Superior temporal gyrus (tissue), 1 donor: ENCODE measurements at regions not wholly inside any gene's neighbourhood (a gene's known extent, or its start where the extent isn't known, plus 50 kb on each side); places are given as distances from the start of the nearest gene placed in this dataset.
"Not testable (repeated sequence)": the region's sequence is repeated elsewhere in the genome, so short reads cannot be mapped to it uniquely, and the experiment has no call there.

Source experiments
- DNase-seq: peaks from one replicate; pipeline ENCODE4 v3.0.0-alpha.2; 2016; ENCODE audit errors: extremely low spot score

GRCh38 chr10:81733542-81733941 lies 141.5 kb upstream of the NRG3 start:
- DNase-seq: no peak

GRCh38 chr10:81735167-81735566 lies 139.8 kb upstream of the NRG3 start:
- DNase-seq: not testable (repeated sequence)

- no peak for DNase-seq
These were observed 115.9 kb upstream of the NRG3 start for GRCh38 chr10:81759111-81759510.

- DNase-seq: no peak
These were observed 90.8 kb upstream of the NRG3 start for GRCh38 chr10:81784111-81784597.

- no peak for DNase-seq
These were observed 82.3 kb upstream of the NRG3 start for GRCh38 chr10:81792729-81793128.

GRCh38 chr10:81806842-81807241 lies 68.2 kb upstream of the NRG3 start:
- DNase-seq: no peak

GRCh38 chr10:81814842-81815241 lies 60.2 kb upstream of the NRG3 start:
- no peak for DNase-seq

GRCh38 chr10:81817596-81818170 lies 57.3 kb upstream of the NRG3 start:
- no peak for DNase-seq

GRCh38 chr10:81820418-81820817 lies 54.6 kb upstream of the NRG3 start:
- DNase-seq: no peak
